GM18907 (cell line): ENCODE measurements at regions not wholly inside any gene's neighbourhood (a gene's known extent, or its start where the extent isn't known, plus 50 kb on each side); places are given as distances from the start of the nearest gene placed in this dataset.
A peak's percentile ranks its signal among the peaks of the same experiment; 100 is the strongest.

Experiments
- ATAC-seq: cut with Tn5 transposase; IDR thresholded peaks from one replicate; pipeline ENCODE4 v1.9.1; 2021; ENCODE audit warnings: mild to moderate bottlenecking, moderate library complexity; ENCODE audit not compliant: unreplicated experiment

DNA sequence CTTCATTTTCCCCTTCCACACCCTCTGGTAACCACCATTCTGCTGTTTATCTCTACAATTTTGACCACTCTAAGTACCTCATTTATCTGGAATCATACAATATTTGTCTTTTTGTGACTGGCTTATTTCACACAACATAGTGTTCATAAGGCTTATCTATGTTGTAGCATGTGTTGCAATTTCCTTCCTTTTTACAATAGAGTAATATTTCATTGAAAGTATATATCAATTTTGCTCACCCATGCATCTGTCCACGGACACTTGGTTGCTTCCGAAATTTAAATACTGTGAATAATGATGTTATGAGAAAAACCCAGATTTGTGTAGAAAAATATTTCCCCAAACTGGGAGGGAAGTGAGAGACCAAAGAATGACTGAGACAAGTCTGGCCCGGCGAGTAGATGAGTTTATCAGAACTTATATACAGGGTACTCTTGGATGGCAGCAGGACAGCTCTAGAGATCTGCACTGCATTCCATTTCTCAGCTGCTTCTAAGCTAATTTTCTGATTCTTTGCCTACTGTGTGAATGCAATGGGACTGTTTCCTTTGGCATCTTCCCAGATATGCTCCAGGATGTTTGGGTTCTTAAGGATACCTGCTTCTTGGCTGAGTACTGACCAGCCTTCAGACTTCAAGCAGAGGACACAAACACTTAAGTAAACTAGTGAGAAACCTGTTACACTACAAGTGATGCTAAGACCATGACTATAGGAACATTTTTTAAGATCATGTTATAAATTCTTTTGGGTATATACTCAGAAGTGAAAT is 834.0 kb upstream of the PCDH9 start:
- ATAC-seq, result no peak

DNA sequence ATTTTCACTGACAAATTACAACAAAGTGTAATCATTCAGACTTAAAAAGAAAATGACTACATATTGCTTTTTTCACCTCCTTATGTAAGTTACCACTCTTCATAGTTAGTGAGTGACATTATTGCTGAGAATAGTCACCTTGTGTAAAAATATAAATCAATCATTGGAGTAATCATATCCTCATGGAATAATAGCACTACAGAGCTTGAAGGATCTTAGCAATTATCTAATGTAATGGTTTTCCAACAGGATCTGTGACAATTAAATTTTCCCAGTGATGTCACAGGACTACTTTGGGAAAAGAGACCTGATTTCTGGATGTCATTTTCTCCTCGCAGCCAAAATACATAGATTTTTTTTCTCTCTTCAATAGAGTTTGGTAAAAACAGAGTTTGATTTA is 833.0 kb upstream of the PCDH9 start:
- ATAC-seq, result no peak

DNA sequence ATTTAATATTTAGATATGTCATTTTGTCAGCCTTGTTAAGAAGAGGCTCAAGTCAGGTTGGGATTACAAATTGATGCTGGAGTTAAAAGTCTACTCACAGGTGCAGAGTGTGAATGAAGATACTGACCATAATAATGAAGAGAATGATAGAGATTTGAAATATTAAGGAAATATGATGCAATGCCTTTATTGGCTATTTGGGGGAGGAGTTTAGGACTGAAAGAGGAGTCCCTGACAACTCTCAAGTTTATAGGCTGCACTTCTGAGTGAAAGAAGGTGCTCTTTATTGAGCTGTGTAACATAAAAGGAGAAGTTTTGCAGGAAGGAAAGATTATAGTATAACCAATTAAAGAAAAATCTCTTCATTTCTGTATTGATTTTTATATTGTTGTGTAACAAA is 827.7 kb upstream of the PCDH9 start:
- ATAC-seq, result no peak

DNA sequence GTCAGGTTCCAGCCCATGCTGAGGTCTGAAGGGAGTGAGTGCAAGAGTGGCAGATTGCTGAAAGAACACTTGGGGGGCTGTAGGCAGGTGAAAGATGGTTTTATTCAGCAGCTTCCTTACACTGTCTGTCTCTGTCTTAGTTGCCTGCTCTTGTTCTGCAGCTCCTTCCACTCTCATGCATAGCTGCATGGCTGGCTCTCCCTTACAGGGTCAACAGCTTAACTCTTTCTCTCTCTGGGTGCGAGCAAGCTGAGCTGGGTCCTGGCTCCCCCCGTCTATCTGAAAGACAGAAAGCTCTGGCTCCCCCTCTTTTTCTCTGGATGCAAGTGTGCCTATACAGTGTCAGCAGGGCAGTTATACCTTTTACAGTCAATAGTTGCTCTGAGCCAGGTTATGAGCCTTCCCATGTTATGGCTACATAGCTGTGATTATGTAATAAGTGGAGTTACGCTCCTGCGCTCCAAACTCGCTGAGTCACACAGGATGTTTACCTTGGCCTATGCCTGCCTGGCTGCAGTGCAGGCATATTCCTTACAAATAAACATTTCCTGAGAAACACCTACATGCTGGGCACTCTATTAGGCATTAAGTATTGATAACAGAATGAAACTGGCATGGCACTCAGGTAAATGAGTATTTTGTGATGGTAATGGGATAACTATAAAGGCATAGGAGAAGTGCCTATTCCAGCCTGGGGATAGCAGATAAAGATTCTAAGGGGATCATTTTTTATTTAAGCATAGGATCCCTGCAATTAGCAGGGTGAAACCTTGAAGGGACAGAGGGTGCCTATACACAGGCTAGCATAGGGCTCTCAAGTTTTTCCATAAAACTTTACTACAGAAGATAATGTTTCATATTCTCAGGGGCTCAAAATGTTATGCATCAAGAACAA is 826.9 kb upstream of the PCDH9 start:
- ATAC-seq, result no peak

DNA sequence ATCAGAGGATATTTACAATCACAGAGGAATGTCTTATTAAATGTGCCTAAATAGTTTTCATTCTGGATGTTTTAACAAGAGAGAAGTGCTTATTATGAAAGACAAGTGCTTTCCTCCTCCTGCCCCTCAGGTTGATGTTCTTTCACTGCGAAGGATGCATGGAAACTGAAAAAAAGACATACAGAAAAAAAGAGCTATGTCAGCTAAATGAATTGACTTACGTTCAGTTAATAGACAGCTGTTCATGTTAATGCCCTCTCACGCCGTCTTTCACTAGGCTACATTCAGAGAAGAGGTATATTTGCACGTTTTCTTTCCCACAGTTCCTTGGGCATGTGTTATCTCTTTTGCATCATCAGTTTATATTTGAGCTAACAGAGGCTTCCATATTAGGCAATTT is 821.8 kb upstream of the PCDH9 start:
- no peak for ATAC-seq

DNA sequence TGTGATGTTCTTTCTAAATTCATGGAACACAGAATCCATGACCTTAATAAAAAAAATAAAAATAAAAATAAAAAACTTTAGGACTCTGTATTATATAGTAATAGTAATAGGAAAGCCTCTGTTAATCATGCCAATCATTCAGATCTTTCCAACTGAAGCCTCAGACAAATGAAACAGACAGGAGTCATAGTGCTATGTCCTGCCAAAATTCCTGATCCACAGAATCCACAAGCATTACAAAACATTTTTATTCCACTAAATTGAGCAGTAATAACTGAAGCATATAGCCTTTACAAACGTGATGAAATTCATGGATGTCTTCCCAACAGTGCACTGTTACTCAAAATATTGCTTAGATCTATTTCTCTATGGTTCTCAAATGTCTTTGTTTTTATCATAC is 820.6 kb upstream of the PCDH9 start:
- ATAC-seq, result no peak

DNA sequence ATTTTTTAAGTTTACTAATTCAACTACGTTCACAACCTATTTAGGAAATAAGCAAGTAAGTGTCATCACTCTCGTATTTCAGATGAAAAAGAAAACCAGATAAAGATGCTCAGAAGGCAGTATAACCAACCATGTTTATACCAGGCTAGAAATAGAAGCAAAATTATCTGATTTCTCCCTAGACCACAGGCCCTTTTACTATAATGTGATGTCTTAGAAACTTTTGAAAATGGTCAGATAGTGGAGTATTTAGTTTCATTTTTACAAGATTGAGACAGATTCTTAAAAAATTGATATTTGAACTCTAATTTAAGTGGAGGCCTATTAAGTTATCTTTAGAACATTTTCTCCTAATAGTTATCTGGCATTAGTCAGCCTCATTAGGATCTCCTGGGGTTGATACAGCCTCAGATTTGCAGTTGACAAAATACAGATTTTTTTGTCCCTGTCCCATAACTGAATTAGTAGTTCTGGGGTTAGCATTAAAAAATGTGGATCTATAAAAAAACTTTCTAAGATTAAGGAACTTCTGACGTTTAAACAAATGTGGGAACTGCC is 818.7 kb upstream of the PCDH9 start:
- no peak for ATAC-seq

DNA sequence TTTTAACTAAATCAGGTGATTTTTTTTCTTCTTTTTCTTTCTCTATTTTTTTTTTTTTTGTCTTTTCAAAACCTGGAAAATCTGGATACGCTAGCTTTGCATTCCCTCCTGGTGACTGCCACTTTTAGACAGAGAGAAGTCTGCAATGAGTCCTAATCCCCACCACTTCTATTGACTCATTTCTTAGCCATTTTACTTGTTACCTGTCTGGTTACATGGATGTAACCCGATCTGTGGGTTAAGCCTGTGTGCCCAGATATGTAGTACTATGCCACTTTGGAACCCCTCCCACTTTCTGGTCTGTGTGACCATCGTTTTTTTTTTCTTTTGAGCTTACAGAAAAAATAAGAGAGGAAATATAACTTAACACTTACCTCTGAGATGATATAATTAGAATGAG is 817.8 kb upstream of the PCDH9 start:
- no peak for ATAC-seq

DNA sequence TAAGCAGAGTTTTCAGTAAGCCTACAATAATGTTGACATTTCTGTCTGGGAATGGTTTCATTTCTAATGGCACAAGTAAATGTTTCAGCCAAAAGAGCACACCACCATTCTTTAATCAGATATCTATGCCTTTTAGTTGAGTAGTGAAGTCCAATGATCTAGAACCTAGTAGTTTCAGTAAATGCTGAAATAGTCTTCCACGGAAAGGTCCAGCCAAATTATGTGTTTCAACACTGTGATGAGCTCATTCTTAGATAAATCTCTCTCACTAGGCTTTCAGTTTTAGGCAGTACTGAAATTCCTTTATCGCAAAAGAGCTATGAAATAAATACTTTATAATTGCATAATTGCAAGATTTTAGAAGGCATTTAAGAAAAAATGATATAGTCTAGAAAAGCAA is 816.8 kb upstream of the PCDH9 start:
- ATAC-seq, result no peak

DNA sequence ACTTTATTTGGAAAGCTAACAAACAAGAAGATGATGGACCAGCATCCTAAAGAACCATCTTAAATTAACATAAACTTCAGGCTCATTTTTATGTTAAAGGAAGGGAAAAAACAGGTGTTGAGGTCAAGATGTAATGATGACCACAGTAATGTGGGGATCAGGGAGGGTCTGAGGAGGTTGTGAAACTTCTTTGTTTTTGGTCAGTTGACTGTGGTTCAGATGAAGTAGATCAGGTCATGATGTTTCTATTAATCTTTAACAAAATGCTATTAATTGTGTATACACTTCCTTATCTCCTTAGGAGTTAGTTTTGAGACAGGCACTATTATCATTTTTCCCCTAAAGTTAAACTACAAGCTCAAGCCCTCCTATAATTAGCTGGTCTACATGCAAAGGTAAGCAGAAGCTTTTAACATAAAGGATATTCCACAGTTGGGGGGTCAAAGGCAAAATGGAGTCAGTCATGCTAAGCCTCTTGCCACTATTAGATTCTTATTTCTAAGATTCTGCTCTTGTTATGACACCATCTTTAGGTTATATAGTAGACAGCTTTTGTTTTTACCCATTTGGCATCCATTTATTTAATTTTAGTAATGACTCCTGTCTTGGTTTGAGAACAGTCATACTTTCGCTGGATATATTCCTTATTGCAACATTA is 800.1 kb upstream of the PCDH9 start:
- peak; percentile 74 for ATAC-seq

DNA sequence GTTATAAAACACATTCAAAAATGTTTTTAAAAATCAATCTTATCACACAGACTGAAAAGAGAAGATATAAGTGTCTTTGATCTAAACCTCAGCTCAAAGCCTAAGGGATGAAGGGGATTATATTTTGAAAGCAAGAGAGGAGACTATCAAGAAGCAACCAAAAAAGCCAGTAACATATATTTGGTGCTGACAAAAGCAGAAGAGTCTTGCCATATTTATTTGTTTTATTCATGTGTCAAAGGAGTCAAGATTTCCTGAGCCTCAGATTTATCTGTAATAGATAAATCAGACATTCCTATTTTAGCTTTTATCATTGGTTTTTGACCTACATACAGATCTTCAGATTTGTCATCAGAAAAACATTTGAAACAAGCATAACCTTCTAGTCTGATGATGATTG is 798.6 kb upstream of the PCDH9 start:
- ATAC-seq, result no peak

DNA sequence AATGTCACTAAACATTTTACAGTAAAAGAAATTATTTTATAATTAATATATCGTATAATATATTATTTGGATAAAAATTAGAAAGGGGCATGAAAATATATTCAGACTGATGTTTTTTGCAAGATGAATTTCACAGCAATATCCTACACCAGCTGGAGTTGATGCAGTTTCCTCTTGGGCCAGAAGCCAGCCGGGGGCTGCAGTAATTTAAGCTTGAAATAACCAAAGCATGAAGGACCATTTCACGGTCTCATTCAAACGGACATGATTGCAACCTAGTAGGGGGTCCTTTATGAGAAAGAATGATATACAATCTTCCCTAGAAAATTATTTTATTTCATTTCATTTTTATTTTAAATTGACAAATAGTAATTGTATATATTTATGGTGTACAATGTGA is 797.2 kb upstream of the PCDH9 start:
- ATAC-seq, result no peak

DNA sequence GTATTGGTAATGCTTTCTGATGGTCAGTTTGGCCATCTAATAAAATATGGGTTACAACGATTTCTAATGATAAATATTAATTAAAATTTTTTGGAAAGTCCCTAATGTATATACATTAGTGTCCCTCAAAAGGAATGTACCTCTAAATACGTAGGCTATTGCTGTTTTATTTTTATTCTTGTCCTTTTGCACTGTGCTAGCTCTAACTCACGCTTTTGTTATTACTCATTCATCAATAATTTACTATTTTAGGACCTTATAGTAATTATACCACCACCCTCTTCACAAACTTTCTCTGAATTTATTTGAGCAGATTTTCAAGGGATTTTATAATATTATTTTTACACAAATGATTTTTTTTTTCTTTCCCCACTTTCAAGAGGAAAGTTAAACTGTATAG is 795.9 kb upstream of the PCDH9 start:
- no peak for ATAC-seq

DNA sequence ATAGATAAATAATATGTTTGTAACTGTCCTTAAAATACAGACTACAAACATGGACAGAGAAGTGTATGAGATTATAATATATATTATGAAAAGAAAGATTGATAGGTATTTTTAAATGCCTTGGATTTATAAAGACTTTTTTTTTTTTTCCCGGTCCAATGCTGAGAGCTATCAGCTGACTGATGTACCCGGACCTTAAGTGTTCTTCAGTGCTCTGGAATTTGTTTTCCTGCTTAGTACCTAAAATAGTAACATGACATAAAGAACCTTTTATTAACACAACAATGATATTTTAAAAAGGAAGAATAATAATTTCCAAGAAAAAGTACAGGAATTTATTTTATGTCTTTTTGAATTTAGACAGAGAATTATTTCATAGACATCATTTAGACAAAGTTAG is 795.5 kb upstream of the PCDH9 start:
- ATAC-seq, result no peak

DNA sequence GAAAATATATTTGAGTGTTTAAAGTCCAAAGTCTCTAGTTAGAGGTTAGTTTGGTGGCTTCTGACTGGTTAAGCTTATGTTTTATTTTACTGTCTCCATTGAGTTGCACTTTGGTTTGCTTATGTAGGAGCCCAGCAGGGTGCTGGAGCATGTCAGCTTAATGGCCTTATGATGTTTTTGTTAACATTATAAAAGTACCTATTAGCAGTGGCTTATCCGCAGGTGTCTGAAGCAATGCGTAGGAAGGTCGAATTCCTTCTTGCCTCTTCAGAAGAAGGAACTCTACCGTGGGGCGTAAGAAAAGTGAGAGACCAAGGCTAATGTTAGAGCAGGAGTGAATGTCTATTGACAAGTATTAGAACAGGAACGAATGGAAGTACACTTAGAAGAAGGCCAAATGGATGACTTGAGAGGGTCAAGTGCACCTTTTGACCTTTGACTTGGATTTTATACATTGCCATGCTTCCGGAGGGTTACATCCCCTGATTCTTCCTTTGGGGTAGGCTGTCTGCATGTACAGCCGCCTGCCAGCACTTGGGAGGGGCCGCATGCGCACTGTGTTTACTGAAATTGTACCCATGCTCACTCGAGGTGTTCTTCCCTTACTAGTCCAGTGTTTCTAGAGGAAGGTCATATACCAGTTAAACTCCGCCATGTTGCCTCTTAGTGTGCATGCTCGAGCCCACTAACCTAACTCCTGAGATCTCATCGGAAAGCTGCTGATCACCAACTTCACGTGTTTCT is 793.9 kb upstream of the PCDH9 start:
- no peak for ATAC-seq

DNA sequence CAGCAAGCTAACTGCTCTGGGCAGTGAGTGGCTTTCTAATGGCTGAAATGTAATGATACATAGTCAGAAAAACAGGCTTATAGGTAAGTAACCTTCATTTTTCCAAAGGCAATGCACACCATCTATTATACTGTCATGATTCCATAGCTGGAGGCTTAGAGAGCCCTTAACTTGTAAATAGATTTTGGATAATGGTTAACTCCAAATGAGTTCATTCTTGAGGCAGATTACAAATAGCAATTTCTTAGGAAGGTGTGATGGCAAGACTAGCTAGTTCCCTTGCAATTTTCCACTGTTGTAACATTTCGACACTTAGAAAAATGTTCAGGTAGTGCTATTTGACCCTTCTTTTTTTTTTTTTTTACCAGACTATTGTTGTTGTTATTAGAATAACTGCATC is 789.8 kb upstream of the PCDH9 start:
- no peak for ATAC-seq

DNA sequence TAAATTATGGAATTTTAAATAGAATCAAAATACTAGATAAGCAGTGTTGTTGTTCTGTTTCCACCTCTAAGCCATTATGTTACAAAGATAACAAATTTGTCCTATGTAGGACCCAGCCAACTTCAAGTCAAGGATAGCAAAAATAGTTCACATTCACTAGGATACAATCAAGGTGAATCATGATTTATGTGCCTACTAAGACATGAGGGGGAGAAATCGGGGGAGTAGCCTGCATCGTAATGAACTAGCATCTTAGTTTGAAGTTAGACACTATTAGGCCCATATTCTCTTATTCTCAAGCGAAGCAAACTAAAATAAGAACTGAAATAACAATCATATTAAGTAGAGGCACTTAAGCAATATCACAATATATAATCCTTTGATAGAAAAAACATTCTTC is 779.4 kb upstream of the PCDH9 start:
- ATAC-seq, result no peak

DNA sequence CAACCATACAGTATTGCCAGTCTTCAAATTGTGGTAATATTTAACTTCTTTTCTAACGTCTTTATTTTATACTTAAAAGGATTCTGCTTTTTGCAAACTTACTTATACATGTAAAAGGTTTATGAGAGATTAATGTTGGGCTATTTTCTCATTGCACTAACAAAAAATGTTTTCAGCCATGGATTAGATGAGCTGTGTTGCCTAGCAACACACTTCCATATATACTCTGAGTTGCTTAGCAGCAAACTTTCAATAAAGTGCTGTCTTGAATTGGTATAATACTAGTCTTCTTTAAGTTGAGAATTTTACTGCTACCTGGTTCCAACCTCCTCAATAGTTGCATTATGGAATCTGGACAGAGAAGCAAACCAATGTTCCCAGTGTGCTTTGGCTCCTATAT is 777.4 kb upstream of the PCDH9 start:
- no peak for ATAC-seq

DNA sequence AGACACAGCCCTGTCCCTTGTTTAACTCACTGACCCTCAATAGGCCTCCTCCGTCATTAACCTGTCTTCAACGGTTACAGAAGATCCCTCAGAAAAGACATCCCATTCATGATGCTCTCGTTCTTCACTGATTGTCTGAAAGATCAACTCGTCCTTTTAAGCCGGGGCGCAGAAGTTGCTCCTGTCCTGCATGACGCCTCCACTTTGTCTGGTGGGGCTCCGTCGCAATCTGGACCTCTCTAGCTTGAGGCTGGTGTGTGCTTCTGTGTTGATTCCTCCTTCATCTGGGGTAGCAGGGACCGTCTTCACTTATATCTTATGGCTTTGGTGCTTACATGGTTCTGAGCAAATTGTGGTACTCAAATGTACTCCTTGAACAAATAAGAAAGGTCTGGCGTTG is 766.0 kb upstream of the PCDH9 start:
- ATAC-seq, result no peak

DNA sequence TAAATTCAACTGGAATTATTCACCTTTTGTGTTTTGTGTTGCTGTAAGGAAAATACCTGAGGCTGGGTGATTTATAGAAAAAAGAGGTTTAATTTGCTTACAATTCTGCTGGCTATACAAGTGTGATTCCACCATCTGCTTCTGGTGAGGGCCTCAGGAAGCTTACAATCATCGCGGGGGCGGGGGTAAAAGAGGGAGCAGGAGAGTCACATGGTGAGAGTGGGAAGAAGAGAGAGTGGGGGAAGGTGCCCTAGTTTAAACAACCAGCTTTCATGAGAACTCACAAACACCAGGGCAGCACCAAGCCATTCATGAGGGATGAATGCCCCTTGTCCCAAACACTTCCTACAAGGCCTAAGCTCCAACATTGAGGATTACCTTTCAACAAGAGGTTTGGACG is 760.7 kb upstream of the PCDH9 start:
- no peak for ATAC-seq

DNA sequence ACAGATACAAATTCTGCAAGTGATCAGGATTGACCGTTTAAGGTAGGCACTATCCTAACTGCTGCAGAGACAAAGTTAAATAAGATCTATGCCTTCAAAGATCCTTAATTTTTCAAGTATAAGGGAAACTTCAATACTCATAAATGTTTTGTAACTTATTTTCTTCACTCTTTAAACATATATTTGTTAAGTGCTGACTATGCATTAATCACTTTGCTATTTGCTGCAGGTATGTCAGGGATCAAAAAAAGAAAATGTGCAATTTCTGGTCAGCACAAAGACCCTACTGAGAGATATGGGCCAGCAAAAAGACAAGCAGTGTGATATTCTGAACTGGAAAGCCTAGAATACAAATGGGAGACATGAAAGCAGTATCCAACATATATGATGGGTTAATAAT is 756.1 kb upstream of the PCDH9 start:
- ATAC-seq, result no peak
